ENCODE measurements at regions not wholly inside any gene's neighbourhood (a gene's known extent, or its start where the extent isn't known, plus 50 kb on each side); places are given as distances from the start of the nearest gene placed in this dataset.
"Not testable (repeated sequence)": the region's sequence is repeated elsewhere in the genome, so short reads cannot be mapped to it uniquely, and the experiment has no call there.

DNA sequence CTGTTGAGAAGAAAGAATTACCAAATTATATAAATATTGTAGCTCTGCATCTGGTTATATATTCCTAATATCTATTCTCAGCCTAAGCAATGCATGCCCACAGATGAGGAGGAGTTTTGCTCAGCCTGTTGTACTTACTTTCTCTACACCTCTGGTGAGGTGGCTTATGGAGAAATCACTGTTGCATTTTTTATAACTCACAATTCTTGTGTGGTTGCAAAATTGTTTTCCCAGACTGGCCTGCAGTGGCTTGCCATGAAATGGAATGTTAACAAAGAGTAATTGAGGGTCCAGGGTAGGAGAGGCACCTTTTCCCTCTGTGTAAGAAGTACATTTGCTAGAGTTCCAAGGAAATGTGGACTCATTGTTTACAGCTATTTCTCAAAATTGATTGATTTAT is 202.0 kb upstream of the SEMA3E start:
- intact Hi-C loops (cut with micrococcal nuclease), result no loop called here
- CTCF ChIA-PET (ENCODE audit: partially characterized antibody), result no interaction called here

DNA sequence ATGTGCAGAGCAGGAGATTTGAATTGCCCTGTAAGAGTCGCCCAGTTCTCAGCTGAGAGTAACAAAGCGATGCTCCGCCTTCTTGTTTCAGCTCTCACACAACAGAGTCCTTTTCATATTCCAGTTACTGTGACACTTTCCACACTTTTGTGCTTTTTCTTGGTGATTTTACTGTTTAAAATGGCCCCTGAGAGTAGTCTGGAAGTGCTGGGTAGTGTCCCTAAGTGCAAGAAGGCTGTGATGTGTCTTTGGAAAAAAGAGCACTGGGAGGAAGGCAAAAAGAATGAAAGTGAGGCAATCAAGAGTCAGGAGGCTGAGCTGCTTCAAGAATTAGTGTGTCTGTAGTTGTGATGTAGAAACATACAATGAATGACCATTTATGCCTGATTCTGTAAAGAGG is 201.2 kb upstream of the SEMA3E start:
- Histone ChIP-seq H3K4me3 (ENCODE audit: low read length in 2 of 2) (no peak overlapping the region), H3K9me3 (ENCODE audit: control insufficient read depth in 1 of 2, low read length in 2 of 2) (no peaks in the 10 kb centered on the region), H3K4me1 (ENCODE audit: insufficient read depth, low read length) (no peaks in the 10 kb centered on the region), H3K27ac (ENCODE audit: low read depth, low read length) (no peak overlapping the region), H3K36me3 (ENCODE audit: insufficient read depth, low read length) (no peaks in the 10 kb centered on the region), H3K27me3 (ENCODE audit: insufficient read depth, low read length) (no peaks in the 10 kb centered on the region)
- H3K4me1 Mint-ChIP-seq, result no peaks in the 10 kb centered on the region
- H3K36me3 Mint-ChIP-seq, result no peaks in the 10 kb centered on the region
- H3K27me3 Mint-ChIP-seq, result no peaks in the 10 kb centered on the region
- DNase-seq, result no peak
- ChIA-PET CTCF (ENCODE audit: partially characterized antibody) (no interaction called here), POLR2A (ENCODE audit: partially characterized antibody) (no interaction called here)
- peaks cover 0 to 15% (median 0%) of the 10 kb centered on the region in 8 donors for H3K9me3 Mint-ChIP-seq
- H3K27ac Mint-ChIP-seq, result peak overlapping the region in 1 of 7 donors; percentile 12
- H3K4me3 Mint-ChIP-seq, result no peak overlapping the region
- intact Hi-C loops (cut with micrococcal nuclease), result no loop called here

More for the DNA sequence above, 202.0 kb upstream of the SEMA3E start:
- H3K27me3 Mint-ChIP-seq, result no peaks in the 10 kb centered on the region
- no peak overlapping the region for H3K27ac Mint-ChIP-seq
- H3K9me3 ChIP-seq (ENCODE audit: control insufficient read depth in 1 of 2, low read length in 2 of 2), result no peaks in the 10 kb centered on the region
- no peaks in the 10 kb centered on the region for H3K4me1 Mint-ChIP-seq
- no peak for DNase-seq
- H3K27me3 ChIP-seq (ENCODE audit: insufficient read depth, low read length), result no peaks in the 10 kb centered on the region
- H3K4me3 Mint-ChIP-seq, result no peak overlapping the region
- H3K4me1 ChIP-seq (ENCODE audit: insufficient read depth, low read length), result no peaks in the 10 kb centered on the region
- H3K27ac ChIP-seq (ENCODE audit: low read depth, low read length), result no peak overlapping the region
- no peaks in the 10 kb centered on the region for H3K36me3 Mint-ChIP-seq
- no peaks in the 10 kb centered on the region for H3K36me3 ChIP-seq (ENCODE audit: insufficient read depth, low read length)
- H3K4me3 ChIP-seq (ENCODE audit: low read length in 2 of 2), result no peak overlapping the region
- POLR2A ChIA-PET (ENCODE audit: partially characterized antibody), result no interaction called here
- peaks cover 0 to 8% (median 0%) of the 10 kb centered on the region in 8 donors for H3K9me3 Mint-ChIP-seq

- Histone ChIP-seq H3K4me3 (ENCODE audit: low read length in 2 of 2) (no peak overlapping the region), H3K4me1 (ENCODE audit: insufficient read depth, low read length) (no peaks in the 10 kb centered on the region), H3K27ac (ENCODE audit: low read depth, low read length) (no peak overlapping the region), H3K27me3 (ENCODE audit: insufficient read depth, low read length) (no peaks in the 10 kb centered on the region), H3K36me3 (ENCODE audit: insufficient read depth, low read length) (no peaks in the 10 kb centered on the region), H3K9me3 (ENCODE audit: control insufficient read depth in 1 of 2, low read length in 2 of 2) (no peaks in the 10 kb centered on the region)
- H3K4me1 Mint-ChIP-seq, result no peaks in the 10 kb centered on the region
- ChIA-PET POLR2A (ENCODE audit: partially characterized antibody) (no interaction called here), CTCF (ENCODE audit: partially characterized antibody) (no interaction called here)
- intact Hi-C loops (cut with micrococcal nuclease), result no loop called here
- H3K4me3 Mint-ChIP-seq, result no peak overlapping the region
- no peaks in the 10 kb centered on the region for H3K36me3 Mint-ChIP-seq
- no peaks in the 10 kb centered on the region for H3K27me3 Mint-ChIP-seq
- peaks cover 0 to 21% (median 0%) of the 10 kb centered on the region in 8 donors for H3K9me3 Mint-ChIP-seq
- DNase-seq, result no peak
- H3K27ac Mint-ChIP-seq, result no peak overlapping the region
Measured at GRCh38 chr7:83849131-83849530, 200.2 kb upstream of the SEMA3E start.

DNA sequence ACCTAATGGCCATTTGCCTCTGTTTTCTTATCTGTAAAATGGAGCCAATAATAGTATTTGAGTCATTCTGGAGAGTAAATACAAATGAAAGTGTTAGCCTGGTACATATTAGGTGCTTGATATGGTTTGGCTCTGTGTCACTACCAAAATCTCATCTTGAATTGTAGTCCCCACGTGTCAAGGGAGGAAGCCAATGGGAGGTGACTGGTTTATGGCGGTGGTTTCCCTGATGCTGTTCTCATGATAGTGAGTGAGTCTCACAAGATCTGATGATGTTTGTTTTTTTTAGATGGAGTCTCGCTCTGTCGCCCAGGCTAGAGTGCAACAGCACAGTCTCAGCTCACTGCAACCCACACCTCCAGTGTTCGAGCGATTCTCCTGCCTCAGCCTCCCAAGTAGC is 194.0 kb upstream of the SEMA3E start:
- Histone ChIP-seq H3K36me3 (ENCODE audit: insufficient read depth, low read length) (no peaks in the 10 kb centered on the region), H3K27me3 (ENCODE audit: insufficient read depth, low read length) (no peaks in the 10 kb centered on the region), H3K27ac (ENCODE audit: low read depth, low read length) (no peak overlapping the region), H3K4me3 (ENCODE audit: low read length in 2 of 2) (no peak overlapping the region), H3K4me1 (ENCODE audit: insufficient read depth, low read length) (no peaks in the 10 kb centered on the region), H3K9me3 (ENCODE audit: control insufficient read depth in 1 of 2, low read length in 2 of 2) (no peaks in the 10 kb centered on the region)
- Mint-ChIP-seq H3K4me3 (no peak overlapping the region), H3K9me3 (peaks cover 0 to 18% (median 6%) of the 10 kb centered on the region in 8 donors), H3K27me3 (no peaks in the 10 kb centered on the region), H3K36me3 (no peaks in the 10 kb centered on the region), H3K4me1 (no peaks in the 10 kb centered on the region), H3K27ac (no peak overlapping the region)
- CTCF ChIA-PET (ENCODE audit: partially characterized antibody), result no interaction called here
- POLR2A ChIA-PET (ENCODE audit: partially characterized antibody), result no interaction called here
- DNase-seq, result no peak
- intact Hi-C loops (cut with micrococcal nuclease), result no loop called here

DNA sequence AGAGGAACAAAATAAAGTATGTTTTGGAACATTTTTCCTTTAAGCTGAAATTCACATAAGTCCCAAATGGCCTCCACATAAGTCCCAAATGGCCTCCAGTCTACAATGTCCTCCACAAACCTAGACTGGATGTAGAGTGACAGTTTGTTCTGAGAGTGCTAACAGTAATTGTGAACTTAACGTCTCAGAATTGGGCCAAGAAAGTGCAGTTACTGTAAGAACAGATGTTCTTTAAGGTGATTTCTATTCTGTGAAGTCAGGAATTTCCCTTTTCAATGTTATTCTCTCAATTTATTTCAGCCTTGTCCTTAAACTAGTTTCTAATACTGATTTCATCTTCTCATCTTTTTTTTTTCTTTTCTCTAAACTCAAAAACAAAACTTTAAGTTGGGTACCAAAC is 188.7 kb upstream of the SEMA3E start:
- Mint-ChIP-seq H3K27me3 (no peaks in the 10 kb centered on the region), H3K36me3 (no peaks in the 10 kb centered on the region), H3K4me1 (no peaks in the 10 kb centered on the region), H3K27ac (no peak overlapping the region), H3K4me3 (no peak overlapping the region), H3K9me3 (peaks cover 0 to 3% (median 0%) of the 10 kb centered on the region in 8 donors)
- H3K27ac ChIP-seq (ENCODE audit: low read depth, low read length), result no peak overlapping the region
- H3K27me3 ChIP-seq (ENCODE audit: insufficient read depth, low read length), result no peaks in the 10 kb centered on the region
- no peaks in the 10 kb centered on the region for H3K9me3 ChIP-seq (ENCODE audit: control insufficient read depth in 1 of 2, low read length in 2 of 2)
- no peaks in the 10 kb centered on the region for H3K4me1 ChIP-seq (ENCODE audit: insufficient read depth, low read length)
- intact Hi-C loops (cut with micrococcal nuclease), result no loop called here
- H3K36me3 ChIP-seq (ENCODE audit: insufficient read depth, low read length), result no peaks in the 10 kb centered on the region
- DNase-seq, result no peak
- POLR2A ChIA-PET (ENCODE audit: partially characterized antibody), result no interaction called here
- CTCF ChIA-PET (ENCODE audit: partially characterized antibody), result no interaction called here
- no peak overlapping the region for H3K4me3 ChIP-seq (ENCODE audit: low read length in 2 of 2)

DNA sequence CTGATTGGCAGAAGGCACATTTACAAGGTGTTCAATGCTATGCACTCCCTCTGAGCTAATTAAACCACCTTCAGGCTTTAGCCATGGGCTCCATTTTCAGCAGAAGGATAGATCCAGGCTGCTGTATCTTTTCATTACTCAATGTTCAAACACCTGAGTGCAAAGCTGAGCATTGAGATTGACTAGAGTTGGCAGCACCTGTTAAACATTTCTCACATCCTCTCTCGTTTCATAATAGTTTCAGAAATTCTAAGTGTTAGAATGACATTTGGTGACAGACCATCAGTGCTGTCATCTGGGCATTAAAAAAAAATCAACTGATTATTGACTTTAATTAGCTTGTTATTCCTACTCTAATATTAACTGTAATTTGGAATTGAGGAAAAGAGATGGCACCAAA is 187.1 kb upstream of the SEMA3E start:
- Mint-ChIP-seq H3K36me3 (no peaks in the 10 kb centered on the region), H3K9me3 (peaks cover 0 to 3% (median 0%) of the 10 kb centered on the region in 8 donors), H3K4me1 (no peaks in the 10 kb centered on the region), H3K4me3 (no peak overlapping the region), H3K27me3 (no peaks in the 10 kb centered on the region), H3K27ac (no peak overlapping the region)
- Histone ChIP-seq H3K27me3 (ENCODE audit: insufficient read depth, low read length) (no peaks in the 10 kb centered on the region), H3K4me1 (ENCODE audit: insufficient read depth, low read length) (no peaks in the 10 kb centered on the region), H3K9me3 (ENCODE audit: control insufficient read depth in 1 of 2, low read length in 2 of 2) (no peaks in the 10 kb centered on the region), H3K27ac (ENCODE audit: low read depth, low read length) (no peak overlapping the region), H3K36me3 (ENCODE audit: insufficient read depth, low read length) (no peaks in the 10 kb centered on the region), H3K4me3 (ENCODE audit: low read length in 2 of 2) (no peak overlapping the region)
- CTCF ChIA-PET (ENCODE audit: partially characterized antibody), result no interaction called here
- intact Hi-C loops (cut with micrococcal nuclease), result no loop called here
- DNase-seq, result no peak
- POLR2A ChIA-PET (ENCODE audit: partially characterized antibody), result no interaction called here

GRCh38 chr7:83835424-83835823 is 186.5 kb upstream of the SEMA3E start:
- H3K9me3 ChIP-seq (ENCODE audit: control insufficient read depth in 1 of 2, low read length in 2 of 2), result no peaks in the 10 kb centered on the region
- ChIA-PET CTCF (ENCODE audit: partially characterized antibody) (no interaction called here), POLR2A (ENCODE audit: partially characterized antibody) (no interaction called here)
- no peaks in the 10 kb centered on the region for H3K4me1 ChIP-seq (ENCODE audit: insufficient read depth, low read length)
- DNase-seq, result no peak
- H3K27ac ChIP-seq (ENCODE audit: low read depth, low read length), result no peak overlapping the region
- H3K4me3 ChIP-seq (ENCODE audit: low read length in 2 of 2), result no peak overlapping the region
- no peaks in the 10 kb centered on the region for H3K4me1 Mint-ChIP-seq
- intact Hi-C loops (cut with micrococcal nuclease), result no loop called here
- no peaks in the 10 kb centered on the region for H3K27me3 ChIP-seq (ENCODE audit: insufficient read depth, low read length)
- H3K27ac Mint-ChIP-seq, result no peak overlapping the region
- H3K36me3 Mint-ChIP-seq, result no peaks in the 10 kb centered on the region
- no peak overlapping the region for H3K4me3 Mint-ChIP-seq
- H3K9me3 Mint-ChIP-seq, result peaks cover 0 to 3% (median 0%) of the 10 kb centered on the region in 8 donors
- H3K36me3 ChIP-seq (ENCODE audit: insufficient read depth, low read length), result no peaks in the 10 kb centered on the region
- H3K27me3 Mint-ChIP-seq, result no peaks in the 10 kb centered on the region

- H3K27ac ChIP-seq (ENCODE audit: low read depth, low read length); intact Hi-C loops (cut with micrococcal nuclease); H3K27ac Mint-ChIP-seq; H3K4me1 Mint-ChIP-seq; CTCF ChIA-PET (ENCODE audit: partially characterized antibody); H3K4me3 ChIP-seq (ENCODE audit: low read length in 2 of 2); POLR2A ChIA-PET (ENCODE audit: partially characterized antibody); H3K4me3 Mint-ChIP-seq; H3K36me3 ChIP-seq (ENCODE audit: insufficient read depth, low read length); H3K27me3 Mint-ChIP-seq; H3K9me3 ChIP-seq (ENCODE audit: control insufficient read depth in 1 of 2, low read length in 2 of 2); DNase-seq; H3K36me3 Mint-ChIP-seq; H3K4me1 ChIP-seq (ENCODE audit: insufficient read depth, low read length); H3K27me3 ChIP-seq (ENCODE audit: insufficient read depth, low read length): not testable (repeated sequence)
- peaks cover 0 to 11% (median 3%) of the 10 kb centered on the region in 8 donors for H3K9me3 Mint-ChIP-seq
Measured at GRCh38 chr7:83833721-83834120, 184.8 kb upstream of the SEMA3E start.
